ENCODE measurements at regions not wholly inside any gene's neighbourhood (a gene's known extent, or its start where the extent isn't known, plus 50 kb on each side); places are given as distances from the start of the nearest gene placed in this dataset.

- TF ChIP-seq ZNF462 (CRISPR knock-in tag; IDR thresholded peaks at IDR 0.05) = no peak
- TF ChIP-seq ZNF331 (CRISPR knock-in tag; IDR thresholded peaks at IDR 0.05; ENCODE audit: low read depth) = no peak
- TF ChIP-seq CTCF (conservative IDR thresholded peaks at IDR 0.05; ENCODE audit: low read depth in 2 of 2) = no peak
- TF ChIP-seq REST (IDR thresholded peaks at IDR 0.05; ENCODE audit: unreplicated experiment) = no peak
- TF ChIP-seq JUNB (IDR thresholded peaks at IDR 0.05; ENCODE audit: unreplicated experiment) = no peak
- no peak for TF ChIP-seq STAT1 (IDR thresholded peaks at IDR 0.05; ENCODE audit: unreplicated experiment)
Observed at GRCh38 chr3:34421762-34422161, 623.3 kb downstream of the PDCD6IP start (continued).

Data from GM23338 (cell line).